Bone marrow (tissue), 2 donors: ENCODE measurements at regions not wholly inside any gene's neighbourhood (a gene's known extent, or its start where the extent isn't known, plus 50 kb on each side); places are given as distances from the start of the nearest gene placed in this dataset.
"Not testable (repeated sequence)": the region's sequence is repeated elsewhere in the genome, so short reads cannot be mapped to it uniquely, and the experiment has no call there.

Experiments used
- DNase-seq, 2 donors: peaks; one replicate each; lab custom pipeline; 2025; lab: John Stamatoyannopoulos, UW

DNA sequence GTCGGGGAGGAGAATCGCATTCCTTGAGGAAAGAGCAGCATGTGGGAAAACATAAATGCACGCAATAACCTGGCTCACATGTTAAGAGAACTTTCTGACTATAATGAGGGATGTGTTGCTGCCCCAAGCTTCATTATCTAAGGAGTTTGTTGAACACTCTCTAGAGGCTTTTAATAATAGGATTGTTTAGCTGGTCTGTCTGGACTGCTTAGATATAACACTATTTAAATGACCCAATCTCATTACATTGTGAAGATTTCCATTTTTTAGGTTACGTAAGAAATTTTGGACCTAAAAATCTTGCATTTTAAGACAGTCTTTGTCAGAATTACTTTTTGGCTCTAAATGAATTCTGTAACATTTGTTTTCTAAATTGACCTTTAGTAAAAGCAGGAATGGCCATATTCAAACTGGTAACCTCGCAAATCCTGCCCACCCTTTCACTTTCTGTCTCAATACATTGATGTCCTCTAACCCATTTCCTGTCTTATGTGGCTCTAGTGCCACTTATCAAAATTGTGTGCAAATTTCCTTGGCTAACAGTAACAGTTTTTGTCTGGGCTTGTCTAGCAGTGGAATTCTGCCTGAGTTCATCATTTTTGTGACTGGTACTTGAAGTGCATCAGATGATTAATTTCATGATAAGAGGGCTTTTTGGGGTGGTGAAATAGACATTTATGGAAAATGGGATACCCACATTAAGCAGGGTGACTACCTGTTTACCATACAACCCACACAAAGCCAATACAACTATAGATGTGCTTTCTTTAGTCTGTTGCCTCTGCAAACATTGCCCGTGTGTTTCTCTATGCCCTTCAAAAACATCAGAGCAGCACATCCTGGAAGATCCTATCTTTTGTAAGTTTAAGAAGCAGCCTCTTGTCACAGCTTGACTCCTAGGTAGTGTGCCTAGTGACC, 61.6 kb upstream of the IKBKE start:
- not testable (repeated sequence) for DNase-seq

GRCh38 chr1:206411321-206411720, 59.0 kb upstream of the IKBKE start:
- DNase-seq: no peak

DNA sequence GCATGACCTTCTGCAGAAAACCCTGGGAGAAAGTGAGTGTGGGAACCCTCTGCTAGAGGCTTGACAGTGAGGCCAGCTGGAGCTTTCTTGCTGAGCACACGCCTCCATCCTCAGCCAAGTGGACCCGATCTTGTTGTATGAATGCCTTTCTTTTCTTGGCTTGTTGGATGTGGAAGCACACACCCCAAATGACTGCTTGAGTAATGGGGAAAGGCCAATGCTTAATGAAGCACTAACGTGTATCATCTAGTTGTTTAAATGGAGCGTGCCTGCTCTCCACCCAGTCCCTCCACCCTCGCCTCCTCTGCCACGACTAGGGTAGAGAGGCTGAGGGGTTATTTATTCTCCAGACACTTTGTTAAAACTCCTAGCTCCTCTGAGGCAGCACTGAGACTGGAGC, 54.3 kb upstream of the IKBKE start:
- no peak for DNase-seq

GRCh38 chr1:206417774-206418614, 52.3 kb upstream of the IKBKE start:
- no peak for DNase-seq

DNA sequence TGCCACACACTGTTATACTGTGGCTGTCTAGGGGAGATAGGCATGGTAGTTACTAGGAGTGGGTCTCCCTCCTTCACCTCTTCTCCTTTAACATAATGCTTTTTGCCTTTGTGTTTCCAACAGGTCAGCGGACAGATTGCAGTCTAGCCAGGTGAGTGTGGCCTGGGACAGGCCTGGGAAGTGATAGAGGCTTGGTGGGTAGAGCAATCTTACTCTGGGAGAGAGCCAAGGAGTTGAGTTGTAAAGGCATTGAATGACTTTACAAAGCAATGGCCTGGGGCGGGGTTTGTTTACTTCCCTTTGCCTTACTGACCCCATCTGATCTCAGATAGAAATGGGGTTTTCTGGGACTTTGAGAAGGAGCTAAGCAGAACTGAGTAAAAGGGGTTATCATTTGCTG, 51.0 kb upstream of the IKBKE start:
- DNase-seq: no peak

DNA sequence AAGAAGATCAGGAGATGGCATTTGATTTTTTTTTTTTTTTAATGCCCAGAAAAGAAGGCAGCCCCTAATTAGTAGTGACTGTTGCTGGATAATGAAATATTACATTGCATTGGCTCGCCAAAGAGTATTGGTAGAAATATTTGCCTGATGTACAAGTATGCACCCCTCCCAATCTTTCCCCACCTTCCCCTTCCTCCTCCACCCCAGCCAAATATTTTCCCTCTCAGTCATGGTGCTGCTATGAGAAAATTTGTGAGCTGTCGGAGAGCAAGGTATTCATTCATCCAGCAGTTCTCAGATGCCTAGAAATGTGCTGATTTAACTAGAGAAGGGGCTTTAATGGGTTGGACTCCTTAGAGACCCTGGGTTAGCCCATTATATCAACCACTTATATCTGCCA, 50.5 kb upstream of the IKBKE start:
- no peak for DNase-seq

GRCh38 chr1:206420471-206420870, 49.8 kb upstream of the IKBKE start:
- no peak for DNase-seq
